IPS-18a (cell line): ENCODE measurements at regions not wholly inside any gene's neighbourhood (a gene's known extent, or its start where the extent isn't known, plus 50 kb on each side); places are given as distances from the start of the nearest gene placed in this dataset.

Source experiments
- H3K27ac ChIP-seq: one replicate; pipeline ENCODE4 v1.5.1; 2013; ENCODE audit warnings: low read length
- H3K27me3 ChIP-seq: one replicate; pipeline ENCODE4 v1.6.1; 2013; ENCODE audit warnings: mild to moderate bottlenecking, low read length; ENCODE audit not compliant: control insufficient read depth, insufficient read depth
- H3K36me3 ChIP-seq: one replicate; pipeline ENCODE4 v1.6.1; 2013; ENCODE audit warnings: low read depth, low read length; ENCODE audit not compliant: control insufficient read depth
- H3K4me1 ChIP-seq: one replicate; pipeline ENCODE4 v1.6.1; 2013; ENCODE audit warnings: low read depth, low read length; ENCODE audit not compliant: control insufficient read depth
- H3K4me3 ChIP-seq: one replicate; pipeline ENCODE4 v1.5.1; 2013; ENCODE audit warnings: low read length
- H3K9ac ChIP-seq: one replicate; pipeline ENCODE4 v1.6.1; 2013; ENCODE audit warnings: mild to moderate bottlenecking, low read length, moderate library complexity
- H3K9me3 ChIP-seq: one replicate; pipeline ENCODE4 v1.6.1; 2013; ENCODE audit warnings: low read depth, low read length; ENCODE audit not compliant: control insufficient read depth

GRCh38 chr2:30341500-30342267, 105.4 kb upstream of the LCLAT1 start:
- H3K9ac ChIP-seq: no peak overlapping the region
- no peaks in the 10 kb centered on the region for H3K9me3 ChIP-seq
- H3K27ac ChIP-seq: no peak overlapping the region
- no peaks in the 10 kb centered on the region for H3K36me3 ChIP-seq
- no peak overlapping the region for H3K4me3 ChIP-seq
- H3K4me1 ChIP-seq: peaks cover 5% of the 10 kb centered on the region
- no peaks in the 10 kb centered on the region for H3K27me3 ChIP-seq

GRCh38 chr2:30346471-30347169, 100.4 kb upstream of the LCLAT1 start:
- Histone ChIP-seq H3K4me3 (peak overlapping the region; percentile 14), H3K9me3 (no peaks in the 10 kb centered on the region), H3K27ac (no peak overlapping the region), H3K27me3 (no peaks in the 10 kb centered on the region), H3K9ac (no peak overlapping the region), H3K36me3 (no peaks in the 10 kb centered on the region), H3K4me1 (peaks cover 5% of the 10 kb centered on the region)

- Histone ChIP-seq H3K36me3 (no peaks in the 10 kb centered on the region), H3K4me1 (peaks cover 5% of the 10 kb centered on the region), H3K9ac (no peak overlapping the region), H3K27me3 (no peaks in the 10 kb centered on the region), H3K4me3 (no peak overlapping the region), H3K9me3 (no peaks in the 10 kb centered on the region), H3K27ac (no peak overlapping the region)
Measured at GRCh38 chr2:30348825-30349224, 98.2 kb upstream of the LCLAT1 start.

GRCh38 chr2:30349691-30350090, 97.4 kb upstream of the LCLAT1 start:
- no peaks in the 10 kb centered on the region for H3K36me3 ChIP-seq
- no peak overlapping the region for H3K4me3 ChIP-seq

GRCh38 chr2:30351116-30351515, 95.9 kb upstream of the LCLAT1 start:
- Histone ChIP-seq H3K9ac (no peak overlapping the region), H3K27ac (no peak overlapping the region), H3K27me3 (no peaks in the 10 kb centered on the region), H3K4me1 (peaks cover 3% of the 10 kb centered on the region), H3K4me3 (no peak overlapping the region), H3K36me3 (no peaks in the 10 kb centered on the region), H3K9me3 (no peaks in the 10 kb centered on the region)

More at GRCh38 chr2:30349691-30350090, 97.4 kb upstream of the LCLAT1 start:
- H3K9ac ChIP-seq: no peak overlapping the region
- peaks cover 5% of the 10 kb centered on the region for H3K4me1 ChIP-seq
- no peak overlapping the region for H3K27ac ChIP-seq
- no peaks in the 10 kb centered on the region for H3K9me3 ChIP-seq
- H3K27me3 ChIP-seq: no peaks in the 10 kb centered on the region

GRCh38 chr2:30351949-30352348, 95.1 kb upstream of the LCLAT1 start:
- Histone ChIP-seq H3K36me3 (no peaks in the 10 kb centered on the region), H3K27me3 (no peaks in the 10 kb centered on the region), H3K9ac (no peak overlapping the region), H3K27ac (no peak overlapping the region), H3K9me3 (no peaks in the 10 kb centered on the region), H3K4me1 (no peaks in the 10 kb centered on the region), H3K4me3 (no peak overlapping the region)

GRCh38 chr2:30354150-30354549, 92.9 kb upstream of the LCLAT1 start:
- Histone ChIP-seq H3K9me3 (no peaks in the 10 kb centered on the region), H3K4me1 (no peaks in the 10 kb centered on the region), H3K36me3 (no peaks in the 10 kb centered on the region), H3K27me3 (no peaks in the 10 kb centered on the region), H3K4me3 (no peak overlapping the region), H3K9ac (no peak overlapping the region), H3K27ac (no peak overlapping the region)

GRCh38 chr2:30354621-30355020, 92.4 kb upstream of the LCLAT1 start:
- no peaks in the 10 kb centered on the region for H3K9me3 ChIP-seq
- H3K27ac ChIP-seq: no peak overlapping the region
- H3K27me3 ChIP-seq: no peaks in the 10 kb centered on the region
- no peaks in the 10 kb centered on the region for H3K36me3 ChIP-seq
- H3K4me3 ChIP-seq: no peak overlapping the region
- H3K9ac ChIP-seq: no peak overlapping the region
- H3K4me1 ChIP-seq: no peaks in the 10 kb centered on the region

- H3K27me3 ChIP-seq: no peaks in the 10 kb centered on the region
- H3K4me3 ChIP-seq: no peak overlapping the region
- H3K4me1 ChIP-seq: no peaks in the 10 kb centered on the region
- no peaks in the 10 kb centered on the region for H3K36me3 ChIP-seq
- no peak overlapping the region for H3K9ac ChIP-seq
- H3K27ac ChIP-seq: no peak overlapping the region
- H3K9me3 ChIP-seq: no peaks in the 10 kb centered on the region
Measured at GRCh38 chr2:30355306-30355705, 91.7 kb upstream of the LCLAT1 start.

- no peak overlapping the region for H3K27ac ChIP-seq
- H3K9me3 ChIP-seq: no peaks in the 10 kb centered on the region
- no peaks in the 10 kb centered on the region for H3K4me1 ChIP-seq
- no peaks in the 10 kb centered on the region for H3K36me3 ChIP-seq
- H3K27me3 ChIP-seq: no peaks in the 10 kb centered on the region
- no peak overlapping the region for H3K9ac ChIP-seq
- no peak overlapping the region for H3K4me3 ChIP-seq
Measured at GRCh38 chr2:30356071-30356470, 91.0 kb upstream of the LCLAT1 start.

GRCh38 chr2:30356776-30357175, 90.3 kb upstream of the LCLAT1 start:
- Histone ChIP-seq H3K27ac (no peak overlapping the region), H3K9me3 (no peaks in the 10 kb centered on the region), H3K4me1 (no peaks in the 10 kb centered on the region), H3K4me3 (no peak overlapping the region), H3K9ac (no peak overlapping the region), H3K27me3 (no peaks in the 10 kb centered on the region), H3K36me3 (no peaks in the 10 kb centered on the region)

GRCh38 chr2:30358351-30358750, 88.7 kb upstream of the LCLAT1 start:
- H3K27me3 ChIP-seq: no peaks in the 10 kb centered on the region
- H3K36me3 ChIP-seq: no peaks in the 10 kb centered on the region
- no peak overlapping the region for H3K4me3 ChIP-seq
- H3K4me1 ChIP-seq: no peaks in the 10 kb centered on the region
- no peaks in the 10 kb centered on the region for H3K9me3 ChIP-seq
- no peak overlapping the region for H3K9ac ChIP-seq
- H3K27ac ChIP-seq: no peak overlapping the region
